GM12864 (cell line): ENCODE measurements at regions not wholly inside any gene's neighbourhood (a gene's known extent, or its start where the extent isn't known, plus 50 kb on each side); places are given as distances from the start of the nearest gene placed in this dataset.

Source experiments
- DNase-seq: peaks from one replicate; pipeline ENCODE4 v3.0.0-alpha.2; 2011; ENCODE audit warnings: low read depth
- H3K4me3 ChIP-seq: 2 replicates; pipeline ENCODE4 v1.5.1; 2011; ENCODE audit warnings: mild to moderate bottlenecking, low read depth, low read length, control low read depth
- TF ChIP-seq, protein P1 (sequence below): IDR thresholded peaks from 2 replicates; pipeline ENCODE4 v1.5.1; 2011; ENCODE audit warnings: low read depth, mild to moderate bottlenecking, moderate library complexity, low read length, control low read depth, inconsistent platforms; ENCODE audit errors: missing control alignments

DNA sequence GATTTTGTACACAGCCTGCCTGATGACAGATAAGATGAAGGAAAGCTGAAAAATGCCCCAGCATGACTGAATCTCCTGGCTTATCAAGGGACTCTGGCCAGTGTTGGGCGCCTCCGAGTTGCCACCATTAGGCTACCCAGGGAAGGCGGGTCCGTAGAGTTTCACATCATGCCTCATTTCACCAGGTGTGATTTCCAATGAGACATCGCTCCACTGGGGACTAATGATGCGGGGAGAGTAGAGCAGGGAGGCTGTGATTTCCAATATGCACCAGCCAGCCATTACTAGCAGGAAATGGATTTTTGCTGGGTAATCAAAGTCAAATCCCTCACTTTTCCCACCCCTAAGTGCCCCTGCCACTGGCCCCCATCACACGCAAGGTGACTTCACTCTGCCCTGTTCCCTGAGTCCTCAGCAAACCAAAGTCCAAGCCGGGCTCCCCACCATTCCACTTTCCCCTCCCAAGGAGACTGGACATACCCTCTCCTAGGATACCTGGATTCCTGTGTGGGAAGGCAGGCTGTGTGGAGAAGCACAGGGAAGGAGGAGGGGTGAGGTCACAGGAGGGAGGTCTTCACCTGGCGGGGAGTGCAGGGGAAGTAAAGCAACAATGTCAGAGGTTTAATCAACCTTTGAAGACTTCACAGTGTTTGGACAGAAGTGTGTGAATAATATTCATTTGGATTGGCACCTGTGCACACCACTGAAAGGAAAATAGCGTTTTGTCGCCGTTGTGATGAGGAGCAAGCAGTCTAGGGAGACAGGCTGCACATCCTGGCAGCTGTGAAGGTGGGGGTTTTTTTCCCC, 613.3 kb upstream of the CADM1 start:
- no peak for DNase-seq
- TF ChIP-seq, protein P1, sequence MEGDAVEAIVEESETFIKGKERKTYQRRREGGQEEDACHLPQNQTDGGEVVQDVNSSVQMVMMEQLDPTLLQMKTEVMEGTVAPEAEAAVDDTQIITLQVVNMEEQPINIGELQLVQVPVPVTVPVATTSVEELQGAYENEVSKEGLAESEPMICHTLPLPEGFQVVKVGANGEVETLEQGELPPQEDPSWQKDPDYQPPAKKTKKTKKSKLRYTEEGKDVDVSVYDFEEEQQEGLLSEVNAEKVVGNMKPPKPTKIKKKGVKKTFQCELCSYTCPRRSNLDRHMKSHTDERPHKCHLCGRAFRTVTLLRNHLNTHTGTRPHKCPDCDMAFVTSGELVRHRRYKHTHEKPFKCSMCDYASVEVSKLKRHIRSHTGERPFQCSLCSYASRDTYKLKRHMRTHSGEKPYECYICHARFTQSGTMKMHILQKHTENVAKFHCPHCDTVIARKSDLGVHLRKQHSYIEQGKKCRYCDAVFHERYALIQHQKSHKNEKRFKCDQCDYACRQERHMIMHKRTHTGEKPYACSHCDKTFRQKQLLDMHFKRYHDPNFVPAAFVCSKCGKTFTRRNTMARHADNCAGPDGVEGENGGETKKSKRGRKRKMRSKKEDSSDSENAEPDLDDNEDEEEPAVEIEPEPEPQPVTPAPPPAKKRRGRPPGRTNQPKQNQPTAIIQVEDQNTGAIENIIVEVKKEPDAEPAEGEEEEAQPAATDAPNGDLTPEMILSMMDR, result no peak
- H3K4me3 ChIP-seq, result no peak overlapping the region

DNA sequence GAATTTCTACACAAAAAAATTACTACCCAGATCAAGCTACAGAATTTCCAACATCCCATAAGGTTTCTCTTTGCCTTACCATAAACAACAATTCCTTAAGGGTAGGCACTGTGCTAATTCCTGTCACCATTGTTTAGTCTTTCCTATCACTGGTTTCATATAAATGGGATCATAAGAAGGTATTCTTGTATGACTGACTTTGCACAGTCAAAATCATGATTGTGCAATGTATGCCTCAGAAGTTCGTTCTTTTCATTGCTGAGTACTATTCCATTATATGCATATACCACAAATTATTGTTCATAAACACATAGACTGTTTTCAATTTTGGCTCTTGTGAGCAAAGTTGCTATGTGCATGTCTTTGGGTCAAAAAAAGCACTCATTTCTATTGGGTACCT, 611.6 kb upstream of the CADM1 start:
- H3K4me3 ChIP-seq, result no peak overlapping the region
- TF ChIP-seq, protein P1, result no peak
- DNase-seq, result no peak

DNA sequence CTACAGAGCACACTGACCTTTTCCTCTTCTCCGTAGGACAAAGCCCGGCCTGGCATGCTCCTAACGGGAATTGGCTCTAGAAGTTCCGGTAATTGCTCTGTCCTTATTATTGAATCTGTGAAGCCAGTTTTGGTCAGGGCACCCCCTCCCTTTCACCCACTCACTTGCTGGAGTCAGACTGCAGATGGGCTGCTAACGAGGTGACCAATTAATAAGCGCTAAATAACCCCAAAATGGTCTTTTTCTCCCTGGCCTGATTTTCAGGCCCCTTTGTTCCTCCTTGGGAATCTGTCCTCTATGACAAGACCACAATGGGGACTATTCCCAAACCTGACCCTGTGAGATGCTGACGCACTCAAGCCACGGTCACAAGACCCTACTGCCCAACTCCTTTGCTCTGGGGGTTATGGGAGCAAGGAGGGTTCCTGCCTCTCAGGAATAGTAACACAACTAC, 610.0 kb upstream of the CADM1 start:
- TF ChIP-seq, protein P1, result no peak
- DNase-seq, result no peak
- no peak overlapping the region for H3K4me3 ChIP-seq

DNA sequence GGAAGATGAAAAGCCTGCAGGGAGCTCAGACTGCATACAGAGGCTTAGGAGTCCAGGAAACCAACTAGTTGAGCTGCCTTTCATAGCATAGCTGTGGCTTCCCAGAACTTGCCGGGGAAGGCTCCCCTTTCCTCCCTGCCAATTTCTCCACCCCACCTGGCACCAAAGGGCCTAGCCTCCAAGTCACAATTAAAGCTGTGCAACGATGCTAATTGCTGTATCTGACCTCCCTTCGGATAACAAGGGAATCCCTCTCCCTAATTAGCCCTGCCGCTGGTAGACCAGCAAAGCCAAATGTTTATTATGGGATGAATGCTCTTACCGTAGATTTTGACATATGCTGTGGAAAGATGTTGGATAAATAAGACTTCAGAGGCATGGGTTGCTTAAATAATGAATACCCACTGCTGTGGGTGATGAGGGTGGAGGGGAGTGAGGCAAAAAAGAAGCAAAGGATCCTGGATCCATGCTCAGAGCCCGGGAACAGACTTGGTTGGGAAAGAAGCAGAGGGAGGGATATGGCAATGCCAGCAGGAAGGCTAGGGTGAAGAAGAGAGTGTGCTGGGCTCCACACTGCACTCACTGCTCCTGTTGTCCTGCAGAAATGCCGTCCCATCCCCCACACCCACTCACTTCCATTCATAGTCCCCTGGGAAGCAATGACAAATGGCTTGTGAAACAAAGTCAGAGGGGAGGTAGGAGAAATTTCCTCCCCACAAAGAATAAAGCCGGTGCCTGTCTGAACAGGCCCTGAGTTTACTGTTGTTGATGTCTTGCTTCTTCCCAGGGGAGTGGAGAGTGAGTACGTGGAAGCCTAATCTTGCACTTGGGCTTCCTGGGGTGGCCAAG, 608.1 kb upstream of the CADM1 start:
- TF ChIP-seq, protein P1, result no peak
- no peak for DNase-seq
- no peak overlapping the region for H3K4me3 ChIP-seq

DNA sequence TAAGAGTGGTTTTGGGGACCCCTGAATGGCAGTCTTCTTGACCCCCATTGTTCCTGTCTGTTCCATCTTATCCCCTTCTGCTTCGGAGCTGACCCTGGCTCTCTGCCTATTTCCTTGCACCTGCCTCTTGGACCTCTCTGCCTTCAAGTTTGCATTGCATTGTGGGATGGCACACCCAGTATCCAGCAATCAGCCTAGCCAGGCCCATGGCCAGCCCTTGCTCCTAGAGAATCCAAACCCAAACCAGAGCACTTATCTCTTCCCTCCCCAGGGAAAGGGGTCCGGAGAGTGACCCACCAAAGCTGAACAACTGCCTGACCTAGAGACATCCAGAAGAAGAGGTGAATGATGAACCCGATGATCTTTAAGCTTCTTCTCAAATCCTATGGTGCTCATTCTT, 607.3 kb upstream of the CADM1 start:
- DNase-seq, result no peak
- TF ChIP-seq, protein P1, result no peak
- H3K4me3 ChIP-seq, result no peak overlapping the region

DNA sequence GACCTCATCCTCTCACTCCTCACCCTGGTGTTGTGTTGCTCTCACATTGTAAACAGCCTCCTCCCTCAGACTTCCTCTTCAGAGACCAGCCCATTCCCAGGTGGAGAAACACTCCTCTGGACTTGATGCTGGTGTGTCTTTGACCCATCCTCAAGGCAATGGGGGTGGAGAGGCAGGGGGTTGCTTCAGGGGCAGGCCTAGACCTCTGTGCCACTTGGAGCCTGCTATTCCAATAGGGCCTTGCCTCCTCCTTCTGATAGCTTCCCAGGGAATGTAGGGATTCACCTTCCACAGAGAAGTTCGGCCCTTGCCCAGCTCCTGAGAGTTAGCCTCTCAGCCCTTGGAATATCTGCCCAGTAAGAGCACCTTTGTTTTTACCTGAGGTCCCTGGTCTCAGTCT, 606.6 kb upstream of the CADM1 start:
- TF ChIP-seq, protein P1, result no peak
- DNase-seq, result no peak
- no peak overlapping the region for H3K4me3 ChIP-seq
